HUES48 (cell line): ENCODE measurements at regions not wholly inside any gene's neighbourhood (a gene's known extent, or its start where the extent isn't known, plus 50 kb on each side); places are given as distances from the start of the nearest gene placed in this dataset.

Experiments used
- H3K27ac ChIP-seq: one replicate; pipeline ENCODE4 v1.7.0; 2013; ENCODE audit warnings: low read depth, low read length, inconsistent platforms
- H3K27me3 ChIP-seq: 2 replicates; pipeline ENCODE4 v1.6.1; 2013; ENCODE audit warnings: mild to moderate bottlenecking, low read length; ENCODE audit not compliant: control insufficient read depth, insufficient read depth
- H3K36me3 ChIP-seq: 2 replicates; pipeline ENCODE4 v1.6.1; 2013; ENCODE audit warnings: low read length; ENCODE audit not compliant: control insufficient read depth, insufficient read depth
- H3K4me1 ChIP-seq: 2 replicates; pipeline ENCODE4 v1.6.1; 2013; ENCODE audit warnings: mild to moderate bottlenecking, low read length; ENCODE audit not compliant: control insufficient read depth, insufficient read depth
- H3K4me3 ChIP-seq: 2 replicates; pipeline ENCODE4 v1.5.1; 2013; ENCODE audit warnings: mild to moderate bottlenecking, low read depth, low read length
- H3K9ac ChIP-seq: 2 replicates; pipeline ENCODE4 v1.6.1; 2013; ENCODE audit warnings: mild to moderate bottlenecking, low read depth, low read length, moderate library complexity
- H3K9me3 ChIP-seq: 2 replicates; pipeline ENCODE4 v1.6.1; 2013; ENCODE audit warnings: low read length; ENCODE audit not compliant: control insufficient read depth, insufficient read depth

DNA sequence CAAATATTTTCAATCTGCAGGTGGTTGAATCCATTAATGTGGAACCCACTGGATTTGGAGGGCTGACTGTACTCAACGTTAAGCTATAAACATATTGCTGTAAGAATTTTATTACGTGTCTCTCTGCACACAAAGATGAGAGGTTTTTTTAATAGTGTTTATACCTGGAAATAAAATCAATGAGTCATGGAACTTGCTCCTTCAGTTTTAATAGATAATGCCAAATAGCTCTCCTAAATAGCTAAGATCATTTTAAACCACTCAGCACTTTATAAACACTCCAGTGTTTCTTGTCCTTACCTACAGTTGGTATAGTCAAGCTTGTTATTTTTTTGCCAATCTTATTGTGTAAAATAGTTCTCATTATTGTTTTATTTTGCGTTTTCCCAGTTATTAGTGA, 455.6 kb upstream of the FZD8 start:
- Histone ChIP-seq H3K27ac (no peak overlapping the region), H3K36me3 (no peaks in the 10 kb centered on the region), H3K4me1 (no peaks in the 10 kb centered on the region), H3K9ac (no peak overlapping the region), H3K27me3 (no peaks in the 10 kb centered on the region), H3K4me3 (no peak overlapping the region), H3K9me3 (no peaks in the 10 kb centered on the region)

GRCh38 chr10:36096576-36096975, 454.5 kb upstream of the FZD8 start:
- H3K9me3 ChIP-seq: no peaks in the 10 kb centered on the region
- H3K9ac ChIP-seq: no peak overlapping the region
- no peak overlapping the region for H3K4me3 ChIP-seq
- H3K27me3 ChIP-seq: no peaks in the 10 kb centered on the region
- no peaks in the 10 kb centered on the region for H3K4me1 ChIP-seq
- H3K36me3 ChIP-seq: no peaks in the 10 kb centered on the region
- no peak overlapping the region for H3K27ac ChIP-seq

- Histone ChIP-seq H3K9me3 (no peaks in the 10 kb centered on the region), H3K27me3 (no peaks in the 10 kb centered on the region), H3K4me1 (no peaks in the 10 kb centered on the region), H3K9ac (no peak overlapping the region), H3K27ac (no peak overlapping the region), H3K4me3 (no peak overlapping the region), H3K36me3 (no peaks in the 10 kb centered on the region)
Measured at GRCh38 chr10:36094096-36094495, 452.0 kb upstream of the FZD8 start.

- Histone ChIP-seq H3K4me1 (no peaks in the 10 kb centered on the region), H3K4me3 (no peak overlapping the region), H3K27me3 (no peaks in the 10 kb centered on the region), H3K27ac (no peak overlapping the region), H3K36me3 (no peaks in the 10 kb centered on the region), H3K9me3 (no peaks in the 10 kb centered on the region), H3K9ac (no peak overlapping the region)
Measured at GRCh38 chr10:36092116-36092515, 450.0 kb upstream of the FZD8 start.

GRCh38 chr10:36091007-36091406, 448.9 kb upstream of the FZD8 start:
- Histone ChIP-seq H3K27ac (no peak overlapping the region), H3K4me1 (no peaks in the 10 kb centered on the region), H3K9me3 (no peaks in the 10 kb centered on the region), H3K4me3 (no peak overlapping the region), H3K27me3 (no peaks in the 10 kb centered on the region), H3K36me3 (no peaks in the 10 kb centered on the region), H3K9ac (no peak overlapping the region)

- Histone ChIP-seq H3K4me3 (no peak overlapping the region), H3K27ac (no peak overlapping the region), H3K9me3 (no peaks in the 10 kb centered on the region), H3K9ac (no peak overlapping the region), H3K27me3 (no peaks in the 10 kb centered on the region), H3K4me1 (no peaks in the 10 kb centered on the region), H3K36me3 (no peaks in the 10 kb centered on the region)
Measured at GRCh38 chr10:36089790-36090440, 447.8 kb upstream of the FZD8 start.

GRCh38 chr10:36087006-36088005, 445.2 kb upstream of the FZD8 start:
- no peak overlapping the region for H3K9ac ChIP-seq
- no peaks in the 10 kb centered on the region for H3K4me1 ChIP-seq
- no peaks in the 10 kb centered on the region for H3K36me3 ChIP-seq
- no peaks in the 10 kb centered on the region for H3K27me3 ChIP-seq
- H3K4me3 ChIP-seq: no peak overlapping the region
- no peak overlapping the region for H3K27ac ChIP-seq
- no peaks in the 10 kb centered on the region for H3K9me3 ChIP-seq

DNA sequence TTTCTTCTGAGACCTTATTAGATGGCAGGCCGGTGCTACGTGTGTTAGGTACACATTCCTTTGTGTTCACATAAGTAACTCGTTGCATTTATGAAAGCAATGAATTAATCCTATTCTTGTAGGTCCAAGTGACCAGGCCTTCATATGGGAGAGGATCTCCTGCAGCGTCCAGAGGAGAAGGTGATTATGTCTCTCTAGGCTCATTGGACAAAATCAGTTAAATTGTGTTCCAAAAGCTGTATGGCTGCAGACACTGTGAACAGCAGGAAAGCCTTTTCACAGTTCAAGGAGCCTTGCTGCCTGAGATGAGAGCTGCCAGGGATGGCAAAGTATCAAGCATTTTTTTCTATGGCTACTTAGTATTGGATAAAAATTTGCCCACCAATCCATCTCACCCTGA, 433.1 kb upstream of the FZD8 start:
- Histone ChIP-seq H3K27ac (no peak overlapping the region), H3K4me1 (no peaks in the 10 kb centered on the region), H3K4me3 (no peak overlapping the region), H3K27me3 (no peaks in the 10 kb centered on the region), H3K9me3 (no peaks in the 10 kb centered on the region), H3K36me3 (no peaks in the 10 kb centered on the region), H3K9ac (no peak overlapping the region)

DNA sequence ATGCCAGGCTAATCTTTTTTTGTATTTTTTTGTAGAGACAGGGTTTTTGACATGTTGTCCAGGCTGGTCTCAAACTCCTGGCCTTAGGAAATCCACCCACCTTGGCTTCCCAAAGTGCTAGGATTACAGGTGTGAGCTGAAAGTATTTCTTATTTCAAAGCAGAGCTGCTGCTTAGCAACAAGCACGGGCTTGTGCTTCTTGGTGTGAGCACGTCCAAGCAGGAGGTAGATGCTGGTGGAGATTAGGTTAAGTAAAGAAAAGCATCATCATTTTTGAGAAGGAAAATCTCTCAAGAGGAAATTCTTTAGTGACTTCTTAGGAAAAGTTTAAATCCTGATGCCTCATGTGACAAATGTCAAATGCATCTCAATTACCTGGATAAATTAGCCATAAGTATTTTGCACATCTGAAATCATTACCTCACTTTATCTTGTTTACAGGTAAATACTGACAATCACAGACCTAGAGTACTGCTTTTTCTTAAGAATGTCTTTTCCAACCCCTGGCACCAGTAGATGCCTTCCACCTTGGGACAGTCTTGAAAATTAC, 431.8 kb upstream of the FZD8 start:
- H3K9ac ChIP-seq: no peak overlapping the region
- no peaks in the 10 kb centered on the region for H3K4me1 ChIP-seq
- no peaks in the 10 kb centered on the region for H3K9me3 ChIP-seq
- no peak overlapping the region for H3K27ac ChIP-seq
- H3K4me3 ChIP-seq: no peak overlapping the region
- no peaks in the 10 kb centered on the region for H3K36me3 ChIP-seq
- H3K27me3 ChIP-seq: no peaks in the 10 kb centered on the region

GRCh38 chr10:36068542-36068941, 426.4 kb upstream of the FZD8 start:
- H3K4me3 ChIP-seq: no peak overlapping the region
- H3K4me1 ChIP-seq: no peaks in the 10 kb centered on the region
- no peak overlapping the region for H3K27ac ChIP-seq
- H3K36me3 ChIP-seq: no peaks in the 10 kb centered on the region
- no peaks in the 10 kb centered on the region for H3K27me3 ChIP-seq
- peaks cover 17% of the 10 kb centered on the region for H3K9me3 ChIP-seq
- H3K9ac ChIP-seq: no peak overlapping the region

DNA sequence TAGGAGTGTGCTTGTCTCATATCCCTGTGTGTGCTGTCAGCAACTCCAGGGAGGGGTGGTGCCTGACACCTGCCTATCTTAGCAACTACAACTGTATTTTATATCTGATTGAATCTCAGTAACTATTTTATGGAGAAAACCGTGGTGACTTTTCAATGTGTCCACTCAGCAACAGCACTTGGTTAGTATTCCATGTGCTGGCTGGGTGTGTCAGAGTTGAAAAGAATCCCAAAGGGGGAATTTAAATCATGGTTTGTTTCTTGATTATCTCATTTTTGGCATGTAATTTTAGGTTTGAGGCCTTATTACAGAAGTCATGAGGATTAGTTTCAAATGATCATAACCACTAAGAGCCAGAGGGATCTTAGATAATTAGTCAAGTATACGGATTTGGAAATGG, 425.7 kb upstream of the FZD8 start:
- no peak overlapping the region for H3K27ac ChIP-seq
- H3K4me1 ChIP-seq: no peaks in the 10 kb centered on the region
- no peak overlapping the region for H3K4me3 ChIP-seq
- peaks cover 17% of the 10 kb centered on the region for H3K9me3 ChIP-seq
- H3K27me3 ChIP-seq: no peaks in the 10 kb centered on the region
- H3K36me3 ChIP-seq: no peaks in the 10 kb centered on the region
- no peak overlapping the region for H3K9ac ChIP-seq
